GM18867 (cell line): ENCODE measurements at regions not wholly inside any gene's neighbourhood (a gene's known extent, or its start where the extent isn't known, plus 50 kb on each side); places are given as distances from the start of the nearest gene placed in this dataset.
"Not testable (repeated sequence)": the region's sequence is repeated elsewhere in the genome, so short reads cannot be mapped to it uniquely, and the experiment has no call there.

Experiments used
- ATAC-seq: cut with Tn5 transposase; IDR thresholded peaks from one replicate; pipeline ENCODE4 v1.9.1; 2021; ENCODE audit warnings: mild to moderate bottlenecking, moderate library complexity; ENCODE audit not compliant: unreplicated experiment

DNA sequence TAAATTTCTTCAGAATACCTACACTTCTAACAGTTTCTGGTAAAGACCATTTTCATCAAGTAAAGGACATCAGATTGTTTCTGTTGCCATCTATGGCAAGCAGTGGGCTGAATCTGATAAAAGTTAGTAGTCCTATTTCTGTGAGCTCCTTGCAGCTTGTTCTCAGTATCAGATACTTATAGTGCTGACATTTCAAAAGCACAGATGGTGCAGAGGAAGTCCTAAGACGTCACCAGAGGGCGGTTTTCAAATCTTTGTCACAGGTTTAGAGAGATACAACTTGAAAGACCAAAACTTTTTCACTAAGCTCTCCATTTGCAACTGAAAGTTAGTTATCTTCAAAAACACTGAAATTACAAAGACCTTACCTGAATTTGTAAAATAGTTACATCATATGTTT is 719.8 kb downstream of the SLITRK1 start:
- no peak for ATAC-seq

DNA sequence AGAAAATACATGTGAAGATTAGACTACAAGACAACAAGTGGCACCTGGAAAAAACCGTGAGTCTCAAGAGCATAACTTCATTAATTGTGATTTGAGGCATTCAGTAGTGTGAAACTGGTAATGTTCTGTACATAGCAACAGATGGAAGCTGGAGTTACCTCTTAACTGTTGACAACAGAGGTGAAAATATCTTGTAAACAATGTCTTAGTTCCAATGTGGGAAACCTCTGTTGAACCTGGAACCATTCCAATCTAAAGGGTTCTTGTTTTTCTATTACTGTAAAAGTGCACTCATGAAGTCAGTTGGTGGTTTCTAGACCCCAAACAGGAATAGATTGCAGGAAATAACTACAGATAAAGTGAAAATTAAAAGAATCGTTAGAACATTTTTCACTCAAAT is 728.4 kb downstream of the SLITRK1 start:
- no peak for ATAC-seq

DNA sequence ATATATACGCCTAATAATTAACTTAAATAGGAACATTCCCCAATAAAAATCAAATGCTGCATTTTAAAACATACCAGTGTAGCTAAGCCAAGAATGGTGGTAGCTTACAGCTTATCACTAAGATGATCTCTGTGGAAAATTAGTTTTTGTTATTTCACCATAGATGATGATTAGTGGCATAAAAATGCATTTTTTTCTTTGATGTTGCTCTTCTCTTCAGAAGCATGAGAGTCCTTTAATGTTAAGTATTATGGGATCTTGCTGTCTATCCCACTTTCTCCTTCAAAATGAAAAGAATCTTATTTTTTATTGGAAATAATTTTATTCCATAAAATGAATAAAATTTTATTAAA is 731.0 kb downstream of the SLITRK1 start:
- no peak for ATAC-seq

DNA sequence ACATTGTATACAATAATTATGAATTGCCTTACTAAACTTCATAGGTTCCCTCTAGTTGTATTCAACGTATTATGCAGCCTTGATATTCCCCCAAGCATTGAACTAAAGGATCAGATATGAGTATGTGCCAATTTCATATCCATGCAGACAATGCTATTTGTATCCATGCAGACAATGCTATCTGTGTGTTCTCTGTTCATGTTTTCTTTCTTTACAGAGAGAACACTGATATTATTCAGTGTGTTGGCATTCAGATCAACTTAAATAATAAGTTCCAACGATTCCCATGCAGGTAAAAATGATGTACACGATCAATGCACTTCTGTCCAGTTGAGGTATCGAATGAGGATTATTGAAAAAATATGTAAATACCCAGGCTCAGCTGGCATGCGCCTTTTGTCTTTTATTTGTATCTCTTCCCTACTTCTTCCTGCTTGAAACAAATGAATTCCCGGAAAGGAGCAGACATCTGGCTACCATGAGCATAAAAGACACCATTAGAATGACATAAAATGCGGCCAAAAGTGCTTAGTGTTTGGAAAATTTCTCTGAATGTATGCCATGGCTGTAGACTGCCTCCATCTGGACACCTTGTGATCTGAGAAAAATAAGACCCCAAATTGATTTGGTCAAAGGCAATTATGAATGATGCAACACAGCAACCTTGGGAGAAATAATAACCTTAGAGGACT is 731.5 kb downstream of the SLITRK1 start:
- ATAC-seq: no peak

DNA sequence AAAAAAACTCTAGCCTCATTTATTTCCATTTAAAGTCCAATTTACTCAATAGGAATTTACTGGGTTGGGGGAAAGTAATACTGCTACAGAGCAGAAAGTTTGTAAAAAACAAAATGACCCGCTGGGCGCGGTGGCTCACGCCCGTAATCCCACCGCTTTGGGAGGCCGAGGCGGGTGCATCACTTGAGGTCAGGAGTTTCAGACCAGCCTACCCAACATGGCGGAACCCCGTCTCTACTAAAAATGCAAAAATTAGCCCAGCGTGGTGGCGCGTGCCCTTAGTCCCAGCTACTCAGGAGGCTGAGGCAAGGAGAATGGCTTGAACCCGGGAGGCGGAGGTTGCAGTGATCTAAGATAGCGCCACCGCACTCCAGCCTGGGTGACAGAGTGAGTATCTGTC is 745.6 kb downstream of the SLITRK1 start:
- no peak for ATAC-seq

DNA sequence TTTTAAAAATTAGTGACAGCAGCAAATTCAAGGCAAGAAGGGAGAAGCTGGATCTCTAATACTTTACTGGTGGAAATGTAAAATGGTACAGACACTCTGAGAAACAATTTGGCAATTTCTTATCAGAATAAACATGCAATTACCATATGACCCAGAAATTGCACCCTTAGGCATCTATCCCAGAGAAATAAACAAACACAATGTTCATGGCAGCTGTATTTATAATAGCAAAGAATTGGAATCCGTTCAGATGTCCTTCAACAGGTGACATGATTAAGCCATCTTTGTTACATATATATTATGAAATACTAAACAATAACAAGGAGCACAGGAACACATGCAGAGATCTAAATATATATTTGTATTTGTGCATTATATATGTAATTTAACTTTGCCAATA is 756.5 kb downstream of the SLITRK1 start:
- no peak for ATAC-seq

DNA sequence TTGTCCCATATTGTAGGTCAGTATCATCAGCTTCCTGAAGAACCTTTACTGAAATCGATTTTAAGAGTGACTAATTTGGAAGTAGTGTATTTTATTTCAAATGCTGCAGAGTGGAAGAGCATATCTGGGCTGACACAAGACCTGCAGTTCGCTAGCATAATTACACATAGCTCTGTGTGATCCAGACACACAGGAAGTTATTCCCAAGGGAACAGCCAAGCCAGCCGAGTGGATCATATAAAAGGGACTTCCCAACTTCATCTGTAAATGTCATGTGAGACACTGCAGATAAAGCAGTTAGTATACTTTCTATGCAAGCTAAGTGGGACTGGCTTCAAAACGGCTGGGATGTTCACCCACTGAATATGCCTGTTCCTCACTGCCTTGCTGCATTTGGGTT is 760.4 kb downstream of the SLITRK1 start:
- no peak for ATAC-seq

DNA sequence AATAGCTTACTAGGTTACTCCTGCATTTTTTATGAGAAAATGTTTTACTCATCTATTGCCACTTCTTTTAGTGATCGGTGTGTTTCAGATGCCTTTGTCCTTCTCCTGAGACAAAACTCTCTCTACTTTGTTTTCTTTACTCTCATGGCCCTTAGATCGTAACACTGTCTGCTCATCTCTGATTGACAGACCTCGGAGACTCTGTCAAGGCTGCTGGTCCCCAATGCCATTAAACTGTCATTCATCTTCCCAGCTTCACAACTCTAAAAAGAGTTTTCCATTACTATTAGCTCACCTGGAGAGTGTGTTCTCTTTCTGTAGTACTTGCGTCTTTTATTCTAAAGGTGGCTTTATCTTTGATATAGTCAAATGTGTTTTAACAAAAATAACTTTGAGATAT is 765.2 kb downstream of the SLITRK1 start:
- no peak for ATAC-seq

DNA sequence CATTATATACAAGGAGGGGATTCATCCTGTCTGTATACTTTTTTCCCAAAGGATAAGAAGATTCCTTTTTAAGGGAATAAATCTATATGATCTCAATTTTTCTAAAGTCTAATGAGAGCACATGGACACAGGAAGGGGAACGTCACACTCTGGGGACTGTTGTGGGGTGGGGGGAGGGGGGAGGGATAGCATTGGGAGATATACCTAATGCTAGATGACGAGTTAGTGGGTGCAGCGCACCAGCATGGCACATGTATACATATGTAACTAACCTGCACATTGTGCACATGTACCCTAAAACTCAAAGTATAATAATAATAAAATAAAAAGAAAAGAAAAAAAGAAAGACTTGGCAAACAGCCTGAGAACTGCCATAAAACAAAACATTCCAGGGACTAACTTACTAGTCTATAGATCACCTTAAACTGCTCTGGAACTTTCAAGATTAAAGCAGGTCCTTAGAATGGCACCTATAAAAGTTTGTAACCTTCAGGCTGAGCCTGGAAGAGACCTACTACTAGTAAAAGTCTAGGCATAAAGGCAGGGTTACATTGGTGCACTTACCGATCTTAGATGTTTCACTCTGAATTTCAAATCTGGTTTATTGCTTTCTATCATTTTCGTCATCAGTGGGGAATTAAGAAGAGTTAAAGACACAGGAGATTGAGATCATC is 780.6 kb downstream of the SLITRK1 start:
- not testable (repeated sequence) for ATAC-seq

DNA sequence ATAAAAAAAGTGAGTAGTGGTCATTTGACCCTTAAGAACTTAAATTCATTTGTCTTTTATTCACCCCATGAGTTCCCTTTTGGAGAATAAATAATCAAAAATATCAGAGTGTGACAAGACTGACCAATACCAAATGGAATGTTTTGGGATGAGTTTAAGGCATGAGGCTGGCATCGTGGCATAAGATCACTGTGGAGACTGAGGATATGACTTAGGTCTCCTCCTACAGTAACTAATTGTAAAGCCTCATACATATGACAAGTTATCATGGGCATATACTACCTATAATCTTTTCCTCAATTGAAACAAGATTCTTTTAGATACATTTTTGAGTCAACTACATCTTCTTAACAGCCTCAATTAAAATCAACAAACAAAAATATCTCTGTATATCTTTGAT is 782.0 kb downstream of the SLITRK1 start:
- no peak for ATAC-seq

DNA sequence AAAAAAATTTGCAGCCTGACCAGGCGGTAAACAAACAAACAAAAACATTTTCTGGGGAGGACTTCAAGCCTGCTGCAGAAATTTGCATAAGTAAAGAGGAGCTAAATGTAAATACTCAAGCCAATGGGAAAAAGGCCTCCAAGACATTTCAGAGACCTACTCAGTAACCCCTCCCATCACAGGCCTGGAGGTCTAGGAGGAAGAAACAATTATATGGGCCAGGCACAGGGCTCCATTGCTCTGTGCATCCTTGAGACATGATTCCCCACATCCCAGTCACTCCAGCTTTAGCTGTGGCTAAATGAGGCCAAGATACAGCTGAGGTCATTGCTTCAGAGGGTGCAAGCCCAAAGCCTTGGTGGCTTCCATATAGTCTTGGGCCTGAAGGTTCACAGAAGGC is 793.4 kb downstream of the SLITRK1 start:
- no peak for ATAC-seq

DNA sequence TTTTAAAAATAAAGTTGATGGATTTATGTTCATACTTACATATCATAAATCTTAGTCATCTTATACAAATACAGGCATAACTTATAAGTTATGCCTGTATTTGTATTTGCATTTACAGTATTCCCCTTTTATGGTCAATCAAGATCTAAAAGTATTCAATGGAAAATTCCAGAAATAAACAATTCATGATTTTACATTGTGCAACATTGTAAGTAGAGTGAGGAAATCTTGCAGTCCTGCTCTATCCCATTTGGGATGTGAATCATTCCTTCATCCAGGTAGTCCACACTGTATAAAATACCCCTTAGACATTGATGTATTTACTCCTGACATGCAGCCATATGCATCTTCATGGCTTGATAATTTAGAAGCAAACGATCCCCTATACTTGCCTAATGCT is 795.3 kb downstream of the SLITRK1 start:
- ATAC-seq: no peak

DNA sequence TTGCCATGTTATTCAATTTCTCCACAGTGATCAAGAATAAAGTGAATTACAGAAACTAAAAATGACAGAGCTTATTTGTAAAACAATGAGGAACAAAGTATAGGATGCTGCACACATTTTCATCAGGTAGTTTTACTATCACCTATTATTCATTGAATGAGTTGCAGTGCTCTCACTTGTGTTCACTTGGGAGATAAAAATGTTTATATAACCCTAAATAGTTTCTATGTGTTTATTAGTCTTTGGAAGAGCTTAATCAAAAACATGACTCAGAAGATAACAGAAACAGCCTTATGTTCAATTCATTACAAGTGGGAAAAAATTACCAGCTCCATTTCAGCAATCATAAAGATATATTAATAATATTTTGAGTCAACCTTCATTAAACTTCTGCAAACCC is 796.2 kb downstream of the SLITRK1 start:
- no peak for ATAC-seq

DNA sequence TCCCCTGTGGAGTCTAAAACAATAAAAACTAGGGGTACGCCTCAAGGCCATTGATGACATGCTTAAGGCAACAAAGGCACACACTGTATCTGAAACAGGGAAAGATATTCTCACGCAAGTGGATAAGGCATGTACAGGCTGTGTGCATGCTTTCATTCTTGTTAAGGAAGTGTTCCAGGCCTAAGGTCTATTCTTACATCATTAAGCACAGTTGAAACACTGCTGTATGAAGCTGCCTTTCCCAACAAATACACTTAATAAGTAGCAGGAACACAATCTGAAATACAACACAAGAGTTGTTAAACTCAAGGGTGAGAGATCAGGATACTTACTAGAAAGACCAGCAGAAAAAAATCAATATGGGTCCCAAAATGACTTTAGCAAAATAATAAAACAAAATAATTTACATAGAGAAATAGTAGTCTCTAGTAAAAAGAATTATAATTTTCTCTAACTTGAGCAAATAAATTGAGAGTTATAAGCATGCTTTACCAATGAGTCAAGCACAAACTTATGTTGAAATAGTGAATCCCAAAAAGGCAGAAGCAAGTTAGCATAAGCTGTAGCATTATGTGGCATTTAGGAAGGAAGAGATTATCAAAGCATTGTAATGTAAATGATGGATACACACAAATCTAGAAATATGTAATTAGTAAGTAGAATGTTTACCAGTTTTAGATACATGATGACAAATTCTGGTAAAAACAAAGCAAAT is 796.9 kb downstream of the SLITRK1 start:
- no peak for ATAC-seq

DNA sequence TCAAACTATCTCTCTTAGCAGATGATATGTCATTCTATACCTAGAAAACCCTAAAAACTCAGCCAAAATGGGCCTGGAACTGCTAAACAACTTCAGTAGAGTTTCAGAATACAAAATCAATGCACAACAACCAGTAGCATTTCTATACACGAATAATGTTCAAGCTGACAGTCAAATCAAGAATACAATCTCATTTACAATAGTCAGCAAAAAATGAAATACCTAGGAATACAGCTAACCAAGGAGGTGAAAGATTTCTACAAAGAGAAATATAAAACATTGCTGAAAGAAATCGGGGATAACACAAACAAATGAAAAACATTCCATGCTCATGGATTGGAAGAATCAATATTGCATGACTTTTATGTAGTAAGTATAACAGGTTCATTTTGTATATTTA is 804.8 kb downstream of the SLITRK1 start:
- no peak for ATAC-seq

DNA sequence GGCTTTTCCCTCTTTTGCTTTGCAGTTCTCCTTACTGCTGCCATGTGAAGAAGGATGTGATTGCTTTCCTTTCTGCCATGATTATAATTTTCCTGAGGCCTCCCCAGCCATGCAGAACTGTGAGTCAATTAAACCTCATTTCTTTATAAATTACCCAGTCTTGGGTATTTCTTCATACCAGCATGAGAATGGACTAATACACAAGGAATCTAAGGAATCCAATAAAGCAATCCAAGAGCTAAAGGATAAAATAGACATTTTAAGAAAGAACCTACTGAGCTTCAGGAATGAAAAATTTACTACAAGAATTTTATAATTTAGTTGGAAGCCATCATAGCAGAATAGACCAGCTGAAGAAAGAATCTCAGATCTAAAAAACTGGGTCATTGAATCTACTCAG is 808.3 kb downstream of the SLITRK1 start:
- not testable (repeated sequence) for ATAC-seq

DNA sequence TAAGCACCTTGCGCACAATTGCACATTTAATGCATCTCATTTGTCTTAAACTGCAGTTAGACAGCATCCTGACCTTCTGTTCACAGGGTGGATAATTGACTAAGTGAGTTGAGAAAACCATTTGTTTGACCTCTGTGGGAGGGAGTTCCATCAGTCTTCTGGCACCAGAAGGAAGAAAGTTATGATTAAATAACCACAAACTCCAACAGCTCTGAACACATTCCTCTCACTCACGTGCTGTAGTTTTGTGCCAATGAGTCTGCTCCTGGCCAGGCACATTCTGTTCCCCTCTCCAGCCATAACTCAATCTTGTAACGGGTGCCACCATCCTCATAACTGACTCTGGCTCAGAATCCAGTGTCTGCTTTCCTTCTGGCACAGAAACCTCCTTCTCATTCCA is 817.2 kb downstream of the SLITRK1 start:
- ATAC-seq: no peak

DNA sequence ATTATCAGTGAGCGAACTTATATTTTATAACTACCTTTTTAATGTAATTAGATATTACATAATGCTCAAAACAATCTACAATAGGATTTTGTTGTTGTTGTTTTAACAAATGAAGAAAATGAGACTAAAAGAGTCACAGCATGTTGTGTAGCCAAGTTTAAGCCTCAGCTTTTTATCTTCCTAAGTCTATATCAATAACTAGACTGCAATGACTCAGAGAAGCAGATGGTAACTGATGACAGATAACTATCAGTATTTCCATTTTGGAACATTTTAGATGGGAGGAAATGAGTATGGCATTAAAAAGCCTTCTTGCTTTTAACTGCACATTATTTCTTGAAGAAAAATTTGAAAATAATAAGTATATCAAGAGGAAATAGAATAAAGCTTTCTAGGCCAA is 825.2 kb downstream of the SLITRK1 start:
- no peak for ATAC-seq

DNA sequence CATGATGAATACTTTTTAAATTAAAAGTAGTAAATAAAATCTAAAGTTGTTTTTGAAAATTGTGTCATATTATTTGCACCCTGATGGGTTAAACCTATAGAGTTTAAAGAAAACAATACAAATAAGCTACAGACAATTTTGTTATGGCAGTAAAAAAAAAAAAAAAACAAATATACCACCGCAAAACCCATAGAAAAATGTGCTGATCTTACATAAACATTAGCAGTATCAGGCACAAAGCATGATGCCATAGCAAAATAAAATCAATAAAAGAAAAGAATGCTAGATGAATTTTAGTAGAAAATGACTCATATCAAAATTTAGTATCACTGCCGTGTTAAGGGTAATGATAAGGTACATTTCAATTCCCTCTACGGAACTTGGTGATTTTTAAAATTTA is 826.0 kb downstream of the SLITRK1 start:
- no peak for ATAC-seq

DNA sequence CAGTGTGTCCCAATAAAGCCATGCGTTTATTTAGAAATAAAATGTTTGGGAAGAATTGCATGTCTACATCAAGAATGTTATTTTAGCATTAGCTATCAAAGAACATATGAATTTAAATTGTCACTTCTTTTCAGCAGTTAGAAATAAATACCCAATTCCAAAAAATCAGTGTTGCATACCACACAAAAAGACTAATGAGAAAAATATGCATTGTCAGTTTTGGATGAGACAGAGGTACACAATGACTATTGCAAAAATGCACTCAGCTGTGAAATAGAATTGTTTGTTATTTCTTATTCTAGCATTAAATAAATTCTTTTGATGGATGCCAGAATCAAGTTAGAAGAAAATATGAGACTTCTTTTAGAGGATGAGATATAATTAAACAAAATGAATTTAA is 833.9 kb downstream of the SLITRK1 start:
- ATAC-seq: no peak

DNA sequence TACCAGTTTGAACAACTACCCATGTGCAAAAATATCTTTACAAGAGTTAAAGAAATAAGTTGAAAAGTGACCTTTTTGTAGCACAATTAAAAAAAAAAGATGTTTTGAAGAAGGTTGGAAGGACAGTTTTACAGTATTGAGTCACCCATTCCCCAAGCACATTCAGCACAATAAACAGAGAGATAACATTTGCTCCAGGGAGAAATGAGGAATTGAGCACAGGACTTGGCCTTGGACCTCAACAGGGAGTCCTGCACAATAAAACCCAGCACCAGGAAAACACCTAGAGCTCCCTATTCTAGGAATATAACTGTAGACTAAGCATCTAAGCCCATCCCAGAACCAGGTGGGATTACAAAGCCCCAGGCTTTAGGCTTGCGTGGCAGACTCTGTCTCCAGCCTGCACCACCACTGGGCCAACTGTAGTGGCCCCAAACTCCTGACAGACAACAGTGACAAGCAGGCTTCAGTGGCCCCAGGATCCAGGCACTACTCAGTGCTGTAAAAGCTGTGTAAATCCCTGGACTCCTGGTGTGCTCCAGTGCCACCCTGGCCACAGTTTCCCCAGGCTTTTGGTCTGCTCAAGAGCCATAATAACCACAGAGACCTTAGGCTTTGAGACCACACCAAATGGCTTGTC is 857.2 kb downstream of the SLITRK1 start:
- ATAC-seq: no peak

DNA sequence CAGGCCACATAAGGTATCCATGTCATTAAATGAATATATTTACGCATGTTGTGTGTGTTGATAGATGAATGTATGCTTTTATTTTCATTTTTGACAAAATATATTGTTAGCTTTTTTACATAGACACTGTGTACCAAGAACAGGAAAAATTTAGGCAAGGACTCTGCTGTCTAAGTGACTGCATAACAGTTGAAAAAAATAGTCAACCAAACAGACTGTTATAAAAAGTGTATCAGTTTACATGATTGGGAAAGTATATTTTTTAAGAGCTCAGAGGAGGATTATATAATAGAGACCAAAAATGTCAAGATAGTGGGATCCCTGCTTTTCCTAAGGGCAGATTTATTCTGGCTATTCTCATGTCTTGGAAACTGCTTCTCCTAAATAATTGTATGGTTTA is 858.0 kb downstream of the SLITRK1 start:
- ATAC-seq: no peak
